Neuronal stem cell (in vitro differentiated cells): ENCODE measurements at regions not wholly inside any gene's neighbourhood (a gene's known extent, or its start where the extent isn't known, plus 50 kb on each side); places are given as distances from the start of the nearest gene placed in this dataset.
"Not testable (repeated sequence)": the region's sequence is repeated elsewhere in the genome, so short reads cannot be mapped to it uniquely, and the experiment has no call there.

Experiments used
- DNase-seq: peaks from one replicate; pipeline ENCODE4 v3.0.0-alpha.2; 2013; ENCODE audit warnings: low spot score
- H2AFZ ChIP-seq: one replicate; pipeline ENCODE4 v1.6.1; 2013; ENCODE audit warnings: mild to moderate bottlenecking, low read length, inconsistent platforms
- H2AK5ac ChIP-seq: 2 replicates; pipeline ENCODE4 v1.6.1; 2013; ENCODE audit warnings: low read depth, mild to moderate bottlenecking, inconsistent platforms, low read length, moderate library complexity, mixed read lengths
- H2BK120ac ChIP-seq: 2 replicates; pipeline ENCODE4 v1.6.1; 2013; ENCODE audit warnings: low read depth, mild to moderate bottlenecking, inconsistent platforms, low read length, moderate library complexity, mixed read lengths
- H2BK12ac ChIP-seq: one replicate; pipeline ENCODE4 v1.6.1; 2013; ENCODE audit warnings: low read length, inconsistent platforms
- H2BK15ac ChIP-seq: 2 replicates; pipeline ENCODE4 v1.6.1; 2013; ENCODE audit warnings: mild to moderate bottlenecking, low read length, inconsistent platforms, mixed read lengths
- H2BK5ac ChIP-seq: one replicate; pipeline ENCODE4 v1.6.1; 2013; ENCODE audit warnings: inconsistent platforms, mild to moderate bottlenecking, low read length, moderate library complexity
- H3K14ac ChIP-seq: one replicate; pipeline ENCODE4 v1.6.1; 2013; ENCODE audit warnings: low read length, inconsistent platforms
- H3K18ac ChIP-seq: 2 replicates; pipeline ENCODE4 v1.6.1; 2013; ENCODE audit warnings: low read length, inconsistent platforms
- H3K23ac ChIP-seq: 2 replicates; pipeline ENCODE4 v1.6.1; 2013; ENCODE audit warnings: low read depth, mild to moderate bottlenecking, mixed read lengths, low read length, inconsistent platforms; ENCODE audit not compliant: poor library complexity
- H3K27ac ChIP-seq: replicated peaks from 3 replicates; pipeline ENCODE4 v1.5.1; 2013; ENCODE audit warnings: low read length, inconsistent platforms
- H3K27me3 ChIP-seq, 3 experiments: 2 replicates each; pipeline ENCODE4 v1.6.1; 2013; ENCODE audit warnings: low read length in 3 of 3, mild to moderate bottlenecking in 2 of 3, inconsistent platforms in 1 of 3, low read depth in 1 of 3, mixed read lengths in 1 of 3, moderate library complexity in 1 of 3; ENCODE audit not compliant: control insufficient read depth in 3 of 3, insufficient read depth in 3 of 3
- H3K36me3 ChIP-seq, 2 donors: replicated peaks in 1 of 2; 2 replicates each; pipeline ENCODE4 v1.6.1; 2013; ENCODE audit warnings: low read length in 2 of 2; ENCODE audit not compliant: control insufficient read depth in 2 of 2, insufficient read depth in 2 of 2
- H3K4ac ChIP-seq: 2 replicates; pipeline ENCODE4 v1.6.1; 2013; ENCODE audit warnings: inconsistent platforms, mild to moderate bottlenecking, low read length, moderate library complexity
- H3K4me1 ChIP-seq, 2 donors: 1 replicate in 1 of 2; 2 replicates in 1 of 2; pipeline ENCODE4 v1.6.1; 2013; ENCODE audit warnings: low read length in 2 of 2, low read depth in 1 of 2; ENCODE audit not compliant: control insufficient read depth in 2 of 2, insufficient read depth in 1 of 2
- H3K4me2 ChIP-seq: one replicate; pipeline ENCODE4 v1.6.1; 2013; ENCODE audit warnings: mild to moderate bottlenecking, low read length, inconsistent platforms; ENCODE audit not compliant: insufficient read depth, poor library complexity, severe bottlenecking
- H3K4me3 ChIP-seq, 2 donors: 2 replicates each; pipeline ENCODE4 v1.5.1; 2013; ENCODE audit warnings: low read length in 2 of 2, mild to moderate bottlenecking in 2 of 2, inconsistent platforms in 1 of 2, moderate library complexity in 1 of 2
- H3K79me1 ChIP-seq: one replicate; pipeline ENCODE4 v1.6.1; 2013; ENCODE audit warnings: low read depth, mild to moderate bottlenecking, inconsistent platforms, low read length, moderate library complexity
- H3K9ac ChIP-seq: one replicate; pipeline ENCODE4 v1.6.1; 2013; ENCODE audit warnings: mild to moderate bottlenecking, low read depth, low read length, inconsistent platforms; ENCODE audit not compliant: poor library complexity
- H3K9me3 ChIP-seq, 2 donors: replicated peaks in 1 of 2; 2 replicates each; pipeline versions ENCODE3 to v1.6.1; 2013; ENCODE audit warnings: low read length in 2 of 2, mild to moderate bottlenecking in 2 of 2, inconsistent platforms in 1 of 2, low read depth in 1 of 2, mixed read lengths in 1 of 2, moderate library complexity in 1 of 2; ENCODE audit not compliant: control insufficient read depth in 2 of 2, insufficient read depth in 1 of 2
- H4K8ac ChIP-seq: one replicate; pipeline ENCODE4 v1.6.1; 2013; ENCODE audit warnings: low read depth, mild to moderate bottlenecking, inconsistent platforms, low read length, moderate library complexity
- H4K91ac ChIP-seq: one replicate; pipeline ENCODE4 v1.6.1; 2013; ENCODE audit warnings: low read length, low read depth, mild to moderate bottlenecking, inconsistent platforms; ENCODE audit not compliant: poor library complexity
- WGBS, 2 donors: extraction: QIAGEN DNeasy Blood & Tissue Kit; methylation state at CpG; one replicate each; pipeline ENCODE4 v1.1.7; 2013; ENCODE audit warnings: missing lambda C conversion rate in 2 of 2, mixed read lengths in 1 of 2; ENCODE audit not compliant: insufficient read length in 2 of 2, insufficient replicate concordance in 1 of 2; ENCODE audit errors: extremely low coverage in 2 of 2; 5-methylcytosine and 5-hydroxymethylcytosine counted together

- Histone ChIP-seq H2BK12ac (no peak overlapping the region), H4K8ac (no peak overlapping the region), H3K4me3 (no peak overlapping the region), H3K4me1 (no peaks in the 10 kb centered on the region), H2BK5ac (no peak overlapping the region), H2BK120ac (no peak overlapping the region), H3K23ac (no peak overlapping the region), H3K79me1 (no peaks in the 10 kb centered on the region), H3K14ac (no peak overlapping the region), H3K9me3 (peaks cover 0 to 1% of the 10 kb centered on the region in 2 donors), H3K18ac (no peak overlapping the region), H3K4me2 (no peak overlapping the region), H3K36me3 (no peaks in the 10 kb centered on the region), H3K9ac (peak overlapping the region; percentile 4), H3K27me3 (no peaks in the 10 kb centered on the region), H3K27ac (no peak overlapping the region), H4K91ac (no peak overlapping the region), H2AK5ac (no peak overlapping the region), H3K4ac (no peak overlapping the region), H2BK15ac (no peak overlapping the region), H2AFZ (no peak overlapping the region)
- no CpG with 5 or more reads among the region's 2 CpGs for WGBS, 2 donors
- DNase-seq: no peak
These were observed 71.9 kb upstream of the GOLGA8B start for GRCh38 chr15:34655326-34655725.

- Histone ChIP-seq H3K18ac (no peak overlapping the region), H3K27me3 (no peaks in the 10 kb centered on the region), H2AFZ (no peak overlapping the region), H2BK5ac (no peak overlapping the region), H2BK120ac (no peak overlapping the region), H3K23ac (no peak overlapping the region), H4K91ac (no peak overlapping the region), H3K9me3 (peaks cover 0 to 1% of the 10 kb centered on the region in 2 donors), H3K14ac (no peak overlapping the region), H3K4me1 (no peaks in the 10 kb centered on the region), H3K36me3 (no peaks in the 10 kb centered on the region), H3K79me1 (no peaks in the 10 kb centered on the region), H3K4ac (no peak overlapping the region), H2AK5ac (no peak overlapping the region), H3K4me3 (no peak overlapping the region), H4K8ac (no peak overlapping the region), H3K9ac (no peak overlapping the region), H3K4me2 (no peak overlapping the region), H3K27ac (no peak overlapping the region), H2BK12ac (no peak overlapping the region), H2BK15ac (no peak overlapping the region)
- DNase-seq: no peak
- no CpG with 5 or more reads among the region's 6 CpGs for WGBS, 2 donors
These were observed 71.2 kb upstream of the GOLGA8B start for GRCh38 chr15:34654625-34655024.

- H4K8ac ChIP-seq: no peak overlapping the region
- H3K4me2 ChIP-seq: no peak overlapping the region
- no peak overlapping the region for H3K23ac ChIP-seq
- no peak overlapping the region for H2BK12ac ChIP-seq
- no peaks in the 10 kb centered on the region for H3K27me3 ChIP-seq
- no peaks in the 10 kb centered on the region for H3K79me1 ChIP-seq
- peaks cover 0 to 1% of the 10 kb centered on the region in 2 donors for H3K9me3 ChIP-seq
- H3K27ac ChIP-seq: no peak overlapping the region
- H2BK15ac ChIP-seq: no peak overlapping the region
- no peak for DNase-seq
- H2BK120ac ChIP-seq: no peak overlapping the region
- H3K36me3 ChIP-seq: no peaks in the 10 kb centered on the region
- H3K18ac ChIP-seq: no peak overlapping the region
- H3K4ac ChIP-seq: no peak overlapping the region
- H3K14ac ChIP-seq: no peak overlapping the region
- no CpG with 5 or more reads among the region's 3 CpGs for WGBS, 2 donors
- H4K91ac ChIP-seq: no peak overlapping the region
- H2AFZ ChIP-seq: no peak overlapping the region
- no peak overlapping the region for H2AK5ac ChIP-seq
- H3K4me1 ChIP-seq: no peaks in the 10 kb centered on the region
- H3K9ac ChIP-seq: no peak overlapping the region
- H2BK5ac ChIP-seq: no peak overlapping the region
- no peak overlapping the region for H3K4me3 ChIP-seq
These were observed 70.5 kb upstream of the GOLGA8B start for GRCh38 chr15:34653992-34654391.

- not testable (repeated sequence) for H3K4ac ChIP-seq, H2BK5ac ChIP-seq, H3K9ac ChIP-seq
These were observed 69.9 kb upstream of the GOLGA8B start for GRCh38 chr15:34653326-34653725.

More at GRCh38 chr15:34653326-34653725, 69.9 kb upstream of the GOLGA8B start:
- not testable (repeated sequence) for H3K27ac ChIP-seq, H3K14ac ChIP-seq, H2AFZ ChIP-seq, H3K18ac ChIP-seq, H3K79me1 ChIP-seq, H3K4me1 ChIP-seq, H2BK12ac ChIP-seq, DNase-seq, H3K27me3 ChIP-seq, H2BK15ac ChIP-seq, H3K9me3 ChIP-seq, H4K8ac ChIP-seq, H4K91ac ChIP-seq, H2BK120ac ChIP-seq, H3K4me3 ChIP-seq, H3K4me2 ChIP-seq, H3K36me3 ChIP-seq, H2AK5ac ChIP-seq, H3K23ac ChIP-seq
- WGBS, 2 donors: no CpG with 5 or more reads among the region's 3 CpGs
